Uterus (tissue), 2 donors: ENCODE measurements at regions not wholly inside any gene's neighbourhood (a gene's known extent, or its start where the extent isn't known, plus 50 kb on each side); places are given as distances from the start of the nearest gene placed in this dataset.

Experiments
- POLR2A ChIP-seq, 2 donors: fragments of 450-650 bp; IDR thresholded peaks; one replicate each; pipeline ENCODE4 v1.6.1; 2016; ENCODE audit warnings: antibody characterized with exemption in 2 of 2, mild to moderate bottlenecking in 1 of 2, moderate library complexity in 1 of 2
- TF ChIP-seq, protein P1 (sequence below), 4 experiments: fragments of 200-600 bp in 2 of 4; fragments of 450-650 bp in 2 of 4; sonication (generic) in 2 of 4; IDR thresholded peaks; one replicate each; pipeline ENCODE4 v1.5.1; 2016 to 2019; ENCODE audit warnings: antibody characterized with exemption in 4 of 4, mild to moderate bottlenecking in 2 of 4, moderate library complexity in 1 of 4

DNA sequence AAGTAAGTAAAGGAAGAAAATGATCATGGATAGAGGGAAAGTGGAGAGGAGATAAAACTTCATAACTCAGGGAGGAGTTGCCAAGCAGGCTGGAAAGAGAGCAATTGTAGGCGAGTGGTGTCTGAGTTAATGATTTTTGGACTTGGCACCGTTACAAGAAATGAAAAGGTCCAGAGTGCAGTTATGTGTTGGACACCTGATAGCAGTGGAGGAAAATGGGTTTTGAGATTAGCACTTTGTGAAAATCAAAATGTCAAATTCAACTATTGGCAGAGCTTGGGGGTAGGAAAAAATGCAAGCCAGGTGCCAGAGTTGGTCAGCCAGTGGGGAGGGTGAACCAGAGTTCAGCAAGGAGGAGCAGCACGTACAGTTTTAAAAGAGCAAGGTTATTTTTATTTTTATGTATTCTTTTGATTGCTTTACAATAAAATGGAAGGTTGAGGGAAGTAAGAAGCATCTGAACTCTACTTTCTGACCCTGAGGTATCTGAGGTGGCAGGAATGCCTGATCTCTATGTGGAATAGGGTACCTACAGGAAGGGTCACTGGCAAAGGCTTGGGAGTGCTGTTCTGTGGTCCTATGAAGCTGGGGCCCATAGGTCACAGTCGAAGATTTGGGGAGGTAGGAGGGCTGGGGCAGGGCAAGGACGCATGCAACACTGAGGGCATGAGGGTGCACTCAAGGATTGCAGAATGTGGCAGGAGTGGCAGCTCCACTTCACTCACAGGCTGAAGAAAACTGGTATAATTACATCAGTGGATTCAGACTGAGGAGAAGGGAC lies 127.5 kb downstream of the CD8B2 start:
- TF ChIP-seq, protein P1, sequence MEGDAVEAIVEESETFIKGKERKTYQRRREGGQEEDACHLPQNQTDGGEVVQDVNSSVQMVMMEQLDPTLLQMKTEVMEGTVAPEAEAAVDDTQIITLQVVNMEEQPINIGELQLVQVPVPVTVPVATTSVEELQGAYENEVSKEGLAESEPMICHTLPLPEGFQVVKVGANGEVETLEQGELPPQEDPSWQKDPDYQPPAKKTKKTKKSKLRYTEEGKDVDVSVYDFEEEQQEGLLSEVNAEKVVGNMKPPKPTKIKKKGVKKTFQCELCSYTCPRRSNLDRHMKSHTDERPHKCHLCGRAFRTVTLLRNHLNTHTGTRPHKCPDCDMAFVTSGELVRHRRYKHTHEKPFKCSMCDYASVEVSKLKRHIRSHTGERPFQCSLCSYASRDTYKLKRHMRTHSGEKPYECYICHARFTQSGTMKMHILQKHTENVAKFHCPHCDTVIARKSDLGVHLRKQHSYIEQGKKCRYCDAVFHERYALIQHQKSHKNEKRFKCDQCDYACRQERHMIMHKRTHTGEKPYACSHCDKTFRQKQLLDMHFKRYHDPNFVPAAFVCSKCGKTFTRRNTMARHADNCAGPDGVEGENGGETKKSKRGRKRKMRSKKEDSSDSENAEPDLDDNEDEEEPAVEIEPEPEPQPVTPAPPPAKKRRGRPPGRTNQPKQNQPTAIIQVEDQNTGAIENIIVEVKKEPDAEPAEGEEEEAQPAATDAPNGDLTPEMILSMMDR (IDR thresholded peaks at IDR 0.05), result no peak
- no peak for TF ChIP-seq POLR2A (IDR thresholded peaks at IDR 0.05)
